Activated T-helper 1 cell treated with Interleukin-2 at 50 U/mL for 16 hours (primary cell): ENCODE measurements at regions not wholly inside any gene's neighbourhood (a gene's known extent, or its start where the extent isn't known, plus 50 kb on each side); places are given as distances from the start of the nearest gene placed in this dataset.

ENCODE experiments used
- DNase-seq: peaks from one replicate; pipeline ENCODE4 v3.0.0-alpha.2; 2020; ENCODE audit warnings: low read depth

- DNase-seq: no peak
These were observed 597.9 kb upstream of the KIRREL3 start for GRCh38 chr11:127598476-127598875.

- no peak for DNase-seq
These were observed 595.9 kb upstream of the KIRREL3 start for GRCh38 chr11:127596433-127596832.

- DNase-seq: no peak
These were observed 591.8 kb upstream of the KIRREL3 start for GRCh38 chr11:127592371-127592770.

GRCh38 chr11:127590314-127590713, 589.7 kb upstream of the KIRREL3 start:
- no peak for DNase-seq

DNA sequence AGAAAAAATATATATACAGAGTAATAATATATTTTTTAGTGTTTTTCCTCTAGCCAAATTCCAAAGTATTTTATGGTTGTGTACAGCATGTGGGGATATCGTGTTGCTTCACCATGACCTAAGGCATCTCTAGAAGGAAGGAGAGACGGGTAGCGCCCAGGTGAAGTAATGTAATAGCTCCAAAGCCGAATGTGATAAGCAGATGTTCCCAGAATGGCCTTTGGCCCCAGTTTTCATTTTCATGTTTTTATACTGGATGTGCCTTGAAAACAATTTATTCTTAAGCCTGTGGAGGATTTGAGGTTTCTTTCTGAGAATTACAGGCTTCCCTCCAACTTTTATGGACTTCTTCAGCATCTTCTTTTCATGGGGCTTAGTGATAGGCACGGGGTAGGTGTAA, 587.9 kb upstream of the KIRREL3 start:
- no peak for DNase-seq

DNA sequence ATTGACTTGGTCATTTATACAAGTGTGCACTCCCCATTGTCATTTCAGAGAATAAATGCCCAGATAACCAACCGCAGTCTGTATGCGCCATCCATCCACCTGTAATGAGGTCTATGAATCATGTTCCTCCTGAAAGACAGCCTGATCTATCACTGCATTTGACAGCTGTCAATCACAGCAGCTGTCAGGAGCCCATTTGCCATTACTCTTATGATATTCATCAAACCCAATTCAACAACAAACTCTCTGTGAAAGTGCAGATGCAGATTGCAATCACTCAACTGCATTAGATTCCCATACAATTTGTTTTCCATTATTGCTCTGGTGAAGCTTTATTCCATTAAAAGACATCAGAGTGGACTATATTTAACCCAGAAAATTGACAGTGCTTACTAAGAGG, 586.9 kb upstream of the KIRREL3 start:
- no peak for DNase-seq

GRCh38 chr11:127576210-127576609, 575.6 kb upstream of the KIRREL3 start:
- DNase-seq: no peak

DNA sequence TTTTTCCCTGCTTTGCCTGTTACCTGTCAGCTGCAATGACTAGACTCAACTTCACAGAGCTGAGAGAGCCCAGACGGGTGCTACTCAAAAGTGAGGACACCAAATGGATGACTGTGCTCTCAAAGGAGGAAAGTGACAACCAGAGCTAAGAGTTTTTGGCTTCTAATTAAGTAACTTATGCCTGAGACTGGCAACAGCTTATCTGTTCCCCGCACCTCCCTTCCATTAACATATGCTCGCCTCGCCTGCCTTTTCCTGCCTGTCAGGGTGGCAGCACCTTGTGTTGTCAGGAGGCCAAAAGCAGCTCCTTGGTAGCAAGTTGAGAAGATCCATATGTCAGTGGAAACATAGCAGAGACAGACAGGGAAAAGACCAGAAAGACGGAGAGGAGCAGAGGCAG, 573.9 kb upstream of the KIRREL3 start:
- DNase-seq: no peak

DNA sequence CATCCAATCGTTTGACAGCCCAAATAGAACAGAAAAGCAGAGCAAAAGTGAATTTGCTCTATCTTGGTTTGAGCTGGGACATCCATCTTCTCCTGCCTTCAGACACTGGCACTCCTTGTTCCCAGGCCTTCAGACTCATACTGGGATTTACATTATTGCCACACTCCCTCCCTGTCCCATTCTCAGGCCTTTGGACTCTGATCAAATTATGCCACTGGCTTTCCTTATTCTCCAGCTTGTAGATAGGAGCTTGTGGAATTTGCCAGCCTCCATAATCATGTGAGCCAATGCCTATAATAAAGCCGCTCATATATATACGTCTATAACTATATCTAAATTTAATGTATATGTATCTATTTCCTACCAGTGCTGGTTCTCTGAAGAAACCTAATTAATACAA, 568.3 kb upstream of the KIRREL3 start:
- no peak for DNase-seq

DNA sequence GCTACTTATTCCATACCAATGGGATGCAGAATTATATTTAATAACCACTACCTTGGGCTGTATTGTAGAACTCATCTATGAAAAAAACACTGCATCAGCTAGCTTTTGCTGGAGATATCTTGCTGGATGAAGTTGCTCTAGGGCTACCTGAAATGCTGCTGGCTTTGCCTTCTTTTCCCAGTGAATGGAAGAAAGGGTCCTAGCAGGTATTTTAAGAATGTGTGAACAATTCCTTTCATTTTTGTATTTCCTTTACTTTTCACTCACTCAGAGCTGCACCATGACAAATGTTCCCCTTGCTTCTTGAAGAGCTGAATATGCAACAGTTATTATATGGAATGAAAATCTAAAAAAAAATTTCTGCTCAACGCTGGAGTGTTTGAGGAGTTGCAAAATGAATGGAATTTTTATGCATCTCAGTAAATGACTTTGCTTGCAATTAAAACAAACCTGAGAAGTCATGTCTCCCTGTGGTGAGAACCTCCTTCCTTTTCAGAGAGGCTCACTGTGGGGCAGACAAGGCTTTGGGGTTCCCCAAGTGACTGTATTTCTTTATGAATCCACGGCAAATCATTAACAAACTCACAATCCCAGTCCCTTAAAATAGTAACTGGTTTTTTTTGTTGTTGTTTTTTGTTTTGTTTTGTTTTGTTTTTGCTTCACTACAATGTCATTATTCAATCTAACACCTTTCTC, 566.8 kb upstream of the KIRREL3 start:
- no peak for DNase-seq

DNA sequence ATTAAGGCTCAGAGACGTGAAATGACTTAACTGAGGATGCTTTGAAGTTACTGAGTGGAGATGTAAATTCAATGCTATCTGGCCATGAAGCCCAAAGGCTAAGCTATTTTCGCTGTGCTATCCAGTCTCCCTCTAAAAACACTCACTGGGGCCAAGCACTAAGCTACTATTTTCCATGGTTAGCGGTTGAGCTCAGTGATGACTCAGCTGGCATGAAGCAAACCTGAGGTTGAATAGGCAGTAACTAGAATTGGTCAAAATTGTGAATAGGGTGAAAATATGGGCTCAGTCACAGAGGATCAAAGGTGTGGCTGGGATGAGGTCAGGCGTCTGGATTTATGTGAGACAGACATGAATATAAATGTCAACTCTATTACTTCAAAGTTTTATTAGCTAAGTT, 564.2 kb upstream of the KIRREL3 start:
- no peak for DNase-seq

GRCh38 chr11:127559978-127560377, 559.4 kb upstream of the KIRREL3 start:
- DNase-seq: no peak

GRCh38 chr11:127552446-127552845, 551.9 kb upstream of the KIRREL3 start:
- no peak for DNase-seq

- no peak for DNase-seq
These were observed 530.6 kb upstream of the KIRREL3 start for GRCh38 chr11:127531167-127531566.

- no peak for DNase-seq
These were observed 527.7 kb upstream of the KIRREL3 start for GRCh38 chr11:127528297-127528696.

GRCh38 chr11:127524618-127525017, 524.0 kb upstream of the KIRREL3 start:
- DNase-seq: no peak

- DNase-seq: no peak
These were observed 520.8 kb upstream of the KIRREL3 start for GRCh38 chr11:127521413-127521812.

GRCh38 chr11:127507851-127508250, 507.3 kb upstream of the KIRREL3 start:
- no peak for DNase-seq

GRCh38 chr11:127506647-127507046, 506.1 kb upstream of the KIRREL3 start:
- DNase-seq: no peak

DNA sequence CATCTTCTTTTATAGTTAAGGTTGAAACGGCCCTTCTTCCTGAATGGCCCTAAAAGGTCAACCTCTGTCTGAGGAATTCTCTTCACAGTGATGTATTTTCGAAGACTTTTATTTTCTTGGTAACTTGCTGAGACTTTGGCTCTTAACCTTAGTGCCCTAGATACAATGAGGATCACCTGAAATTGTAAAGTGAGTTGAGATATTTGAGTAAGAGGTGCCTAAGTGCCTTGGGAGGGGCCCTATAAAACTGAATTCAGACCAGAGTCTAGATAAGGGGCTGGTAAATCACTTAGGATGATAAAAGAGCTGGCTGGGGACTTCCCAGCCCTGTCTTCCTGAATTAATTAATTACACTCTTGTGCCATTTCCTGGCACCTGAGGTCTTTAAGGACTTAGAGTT, 505.6 kb upstream of the KIRREL3 start:
- DNase-seq: no peak

DNA sequence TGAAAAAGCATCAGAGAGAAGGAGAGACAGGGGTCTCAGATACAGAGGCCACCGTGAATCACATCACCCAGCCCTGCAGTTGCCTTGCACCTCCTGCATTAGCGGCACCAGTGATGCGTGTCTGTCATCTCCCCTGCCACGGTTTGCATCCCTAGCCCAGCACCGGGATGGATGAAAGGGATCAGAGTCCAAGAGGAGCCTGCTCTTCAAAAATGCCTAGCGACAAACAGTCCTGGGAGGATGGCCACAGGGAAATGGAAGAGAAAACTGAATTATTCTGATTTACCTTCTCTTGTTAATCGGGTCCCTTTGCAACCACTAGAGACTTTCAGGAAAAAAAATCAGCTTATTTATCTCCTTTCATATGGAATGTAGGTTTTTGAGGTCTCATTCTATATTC, 495.6 kb upstream of the KIRREL3 start:
- no peak for DNase-seq

DNA sequence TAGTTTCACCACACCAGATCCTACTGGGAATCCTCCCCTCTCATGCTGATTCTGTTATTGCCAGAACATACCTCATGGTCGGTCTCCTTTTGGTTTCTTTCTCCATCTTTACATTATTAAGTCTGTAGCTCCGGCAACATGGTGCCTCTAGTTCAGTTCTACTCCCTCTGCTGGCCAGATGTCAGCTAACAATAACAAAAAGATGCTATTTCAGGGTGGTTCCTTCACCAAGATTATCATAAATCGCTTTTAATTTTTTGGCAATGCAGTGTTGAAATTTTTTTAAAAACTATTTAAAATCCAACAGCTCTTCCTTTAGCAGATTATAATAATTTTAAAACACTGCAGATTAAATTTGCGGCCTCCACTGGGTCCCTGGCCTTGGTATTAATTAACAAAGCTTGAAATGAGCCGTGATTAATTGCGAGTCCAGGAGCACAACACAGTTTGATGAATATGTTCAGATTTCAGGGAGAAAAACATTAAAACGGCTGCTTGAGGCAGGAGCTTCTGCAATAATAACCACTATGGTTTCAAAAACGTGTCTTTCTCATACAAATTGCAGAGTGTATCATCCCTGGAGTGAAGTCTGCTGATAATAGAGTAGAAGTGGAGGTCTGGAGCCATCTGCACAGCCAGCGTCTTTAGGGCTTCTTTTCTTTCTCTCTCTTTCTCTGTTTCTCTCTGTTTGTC, 492.9 kb upstream of the KIRREL3 start:
- DNase-seq: no peak

DNA sequence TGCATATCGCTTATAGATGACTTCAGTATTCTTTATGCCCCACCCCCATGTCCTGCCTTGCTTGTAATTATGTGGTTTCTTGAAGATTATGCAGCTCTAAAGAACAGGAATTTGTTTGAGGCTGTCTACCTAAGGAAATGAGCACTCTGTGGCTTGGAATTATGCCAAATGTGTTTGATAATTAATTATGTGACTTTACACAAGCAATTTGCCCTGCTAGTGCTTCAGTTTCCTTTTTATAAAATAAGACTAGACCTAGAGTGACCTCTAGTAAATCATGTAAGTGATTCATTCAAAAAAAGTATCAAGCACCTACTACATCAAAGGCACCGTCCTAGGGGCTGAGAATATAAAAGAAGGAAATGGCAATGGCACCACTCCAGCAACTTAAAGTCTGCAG, 491.5 kb upstream of the KIRREL3 start:
- DNase-seq: no peak

DNA sequence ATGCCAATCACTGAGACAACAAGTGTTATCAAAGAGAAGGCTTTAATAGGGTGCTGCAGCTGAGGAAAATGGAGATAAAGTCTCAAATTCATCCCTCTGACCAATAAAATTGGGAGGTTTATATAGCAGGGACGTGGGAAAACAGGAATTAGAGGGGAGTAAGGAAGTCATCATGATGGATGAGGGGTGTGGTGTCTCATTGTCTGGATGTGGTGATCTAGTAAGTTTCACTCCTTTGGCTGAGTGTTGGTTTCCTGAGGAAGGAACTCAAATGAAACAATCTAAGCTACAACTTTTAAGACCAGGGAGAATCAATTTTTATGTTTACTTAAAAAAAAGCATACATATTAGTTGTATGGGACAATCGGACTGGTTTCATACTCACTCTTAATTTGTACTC, 491.0 kb upstream of the KIRREL3 start:
- no peak for DNase-seq
